ENCODE measurements at regions not wholly inside any gene's neighbourhood (a gene's known extent, or its start where the extent isn't known, plus 50 kb on each side); places are given as distances from the start of the nearest gene placed in this dataset.
A peak's percentile ranks its signal among the peaks of the same experiment; 100 is the strongest.
"Not testable (repeated sequence)": the region's sequence is repeated elsewhere in the genome, so short reads cannot be mapped to it uniquely, and the experiment has no call there.

GRCh38 chr13:79645569-79645968 is 164.6 kb downstream of the NDFIP2 start:
- DNase-seq = no peak

GRCh38 chr13:79642596-79642995 is 161.6 kb downstream of the NDFIP2 start:
- DNase-seq = no peak

- DNase-seq = no peak
These were observed 156.3 kb downstream of the NDFIP2 start for GRCh38 chr13:79637133-79637763.

GRCh38 chr13:79631051-79631659 is 150.2 kb downstream of the NDFIP2 start:
- peak; percentile 17 for DNase-seq

GRCh38 chr13:79628463-79628862 is 147.5 kb downstream of the NDFIP2 start:
- no peak for DNase-seq

- DNase-seq = no peak
These were observed 146.0 kb downstream of the NDFIP2 start for GRCh38 chr13:79626924-79627323.

GRCh38 chr13:79625517-79625916 is 144.6 kb downstream of the NDFIP2 start:
- no peak for DNase-seq

GRCh38 chr13:79621902-79622301 is 140.9 kb downstream of the NDFIP2 start:
- no peak for DNase-seq

GRCh38 chr13:79621449-79621848 is 140.5 kb downstream of the NDFIP2 start:
- DNase-seq = no peak

GRCh38 chr13:79614250-79614918 is 133.4 kb downstream of the NDFIP2 start:
- no peak for DNase-seq

GRCh38 chr13:79612604-79613003 is 131.6 kb downstream of the NDFIP2 start:
- DNase-seq = no peak

GRCh38 chr13:79607895-79608294 is 126.9 kb downstream of the NDFIP2 start:
- not testable (repeated sequence) for DNase-seq
